GM12878 (cell line): ENCODE measurements at regions not wholly inside any gene's neighbourhood (a gene's known extent, or its start where the extent isn't known, plus 50 kb on each side); places are given as distances from the start of the nearest gene placed in this dataset.

Source experiments
- ATAC-seq: fragments of 200-7000 bp; cut with Tn5 transposase; 3 replicates; pipeline ENCODE4 v1.9.1; 2020; ENCODE audit warnings: mild to moderate bottlenecking, moderate library complexity
- BruUV-seq: library from RNA; stranded (reverse); fragments of 400-500 nt; replicated peaks from 2 replicates; lab custom pipeline; 2021; lab: Mats Ljungman, UMichigan
- CTCF ChIA-PET: fragments of 300-600 bp; sonication (Branson Sonifier 250); formaldehyde crosslinking; extraction: SDS; loops from one replicate; lab custom pipeline; 2021; ENCODE audit warnings: inconsistent platforms; lab: Yijun Ruan, JAX
- POLR2A ChIA-PET: fragments of 350-600 bp; formaldehyde crosslinking; extraction: SDS; loops from one replicate; lab custom pipeline; 2021; ENCODE audit warnings: inconsistent platforms; lab: Charles Lee
- RAD21 ChIA-PET: fragments of 300-600 bp; sonication (Branson Sonifier 250); formaldehyde crosslinking; loops from one replicate; lab custom pipeline; 2023; ENCODE audit warnings: antibody characterized with exemption; ENCODE audit not compliant: unreplicated experiment; lab: Charles Lee
- SMC1A ChIA-PET: fragments of 300-600 bp; sonication (Branson Sonifier 250); formaldehyde crosslinking; loops from one replicate; lab custom pipeline; 2023; ENCODE audit not compliant: unreplicated experiment, uncharacterized antibody; lab: Charles Lee
- DNase-seq: peaks from one replicate; pipeline ENCODE4 v3.0.0-alpha.2; 2011; ENCODE audit warnings: low read depth, low spot score
- FAIRE-seq: peaks from 3 replicates; lab custom pipeline; 2011; peaks lifted over from hg19 to GRCh38; lab: Jason Lieb, UNC
- H2AFZ ChIP-seq: 2 replicates; pipeline ENCODE4 v1.6.0; 2011; ENCODE audit warnings: low read depth, low read length, control low read depth; ENCODE audit not compliant: control insufficient read depth
- H3K27ac ChIP-seq: 2 replicates; pipeline ENCODE4 v1.5.1; 2011; ENCODE audit warnings: control low read depth; ENCODE audit not compliant: control insufficient read depth, insufficient read depth
- H3K27me3 ChIP-seq, 2 experiments: replicated peaks in 1 of 2; 2 replicates each; pipeline versions ENCODE4 v1.6.0 to v1.6.1; 2011; ENCODE audit warnings: low read length in 1 of 2; ENCODE audit not compliant: control insufficient read depth in 2 of 2, insufficient read depth in 2 of 2
- H3K36me3 ChIP-seq, 2 experiments: 2 replicates each; pipeline ENCODE4 v1.5.1; 2011; ENCODE audit warnings: low read length in 1 of 2; ENCODE audit not compliant: control insufficient read depth in 2 of 2, insufficient read depth in 2 of 2
- H3K4me1 ChIP-seq: 2 replicates; pipeline ENCODE4 v1.6.1; 2011; ENCODE audit warnings: mild to moderate bottlenecking, low read length, moderate library complexity, mixed read lengths; ENCODE audit not compliant: control insufficient read depth, insufficient read depth
- H3K4me2 ChIP-seq: 2 replicates; pipeline ENCODE4 v1.6.0; 2011; ENCODE audit warnings: control low read depth; ENCODE audit not compliant: control insufficient read depth, insufficient read depth
- H3K4me3 ChIP-seq: fragments of 200-600 bp; sonication (generic); 2 replicates; pipeline ENCODE4 v1.5.1; 2016
- H3K79me2 ChIP-seq: 2 replicates; pipeline ENCODE4 v1.6.0; 2011; ENCODE audit warnings: low read length; ENCODE audit not compliant: control insufficient read depth, insufficient read depth
- H3K9ac ChIP-seq: 2 replicates; pipeline ENCODE4 v1.8.0; 2011; ENCODE audit warnings: low read length, control low read depth, mixed read lengths; ENCODE audit not compliant: control insufficient read depth, insufficient read depth
- H3K9me3 ChIP-seq: replicated peaks from 3 replicates; pipeline ENCODE4 v1.5.1; 2011; ENCODE audit warnings: mild to moderate bottlenecking, low read length; ENCODE audit not compliant: control insufficient read depth, insufficient read depth
- H4K20me1 ChIP-seq: 2 replicates; pipeline ENCODE4 v1.6.0; 2011; ENCODE audit not compliant: control insufficient read depth, insufficient read depth
- CEBPB ChIP-seq, 2 experiments: fragments of 150-350 bp in 1 of 2; IDR thresholded peaks; 2 replicates each; pipeline ENCODE4 v1.6.1; 2012 to 2014; ENCODE audit warnings: low read depth in 2 of 2, low read length in 2 of 2, borderline replicate concordance in 1 of 2, inconsistent platforms in 1 of 2
- EGR1 ChIP-seq, 2 experiments: IDR thresholded peaks; 1 replicate in 1 of 2; 2 replicates in 1 of 2; pipeline ENCODE4 v1.6.1; 2011 to 2012; ENCODE audit warnings: low read depth in 2 of 2, low read length in 2 of 2, borderline replicate concordance in 1 of 2, mild to moderate bottlenecking in 1 of 2, moderate library complexity in 1 of 2
- HDGF ChIP-seq: fragments of 450-650 bp; IDR thresholded peaks from 2 replicates; pipeline ENCODE4 v1.6.1; 2016; ENCODE audit warnings: antibody characterized with exemption
- MEF2B ChIP-seq: fragments of 450-650 bp; IDR thresholded peaks from 2 replicates; pipeline ENCODE4 v1.6.1; 2018; ENCODE audit warnings: mild to moderate bottlenecking, moderate library complexity; ENCODE audit not compliant: partially characterized antibody, poor library complexity, severe bottlenecking
- MTA2 ChIP-seq: fragments of 450-650 bp; IDR thresholded peaks from 2 replicates; pipeline ENCODE4 v1.6.1; 2016; ENCODE audit warnings: low read depth, mild to moderate bottlenecking, moderate library complexity
- NFYA ChIP-seq: IDR thresholded peaks from 2 replicates; pipeline ENCODE4 v1.6.1; 2011; ENCODE audit warnings: low read depth, mild to moderate bottlenecking, low read length, improper control_type of control experiment, borderline replicate concordance
- NR2C1 ChIP-seq: fragments of 450-650 bp; IDR thresholded peaks from 2 replicates; pipeline ENCODE4 v1.6.1; 2017; ENCODE audit warnings: antibody characterized with exemption, mild to moderate bottlenecking, moderate library complexity
- SMAD5 ChIP-seq: IDR thresholded peaks from 2 replicates; pipeline ENCODE4 v1.6.1; 2016; ENCODE audit warnings: antibody characterized with exemption, low read depth
- SMC3 ChIP-seq: IDR thresholded peaks from 2 replicates; pipeline ENCODE4 v1.6.1; 2011; ENCODE audit warnings: low read length, improper control_type of control experiment, borderline replicate concordance
- STAT1 ChIP-seq: fragments of 450-650 bp; conservative IDR thresholded peaks from 2 replicates; pipeline ENCODE4 v1.6.1; 2014; ENCODE audit warnings: antibody characterized with exemption, mild to moderate bottlenecking
- SUZ12 ChIP-seq: fragments of 200-600 bp; sonication (generic); IDR thresholded peaks from one replicate; pipeline ENCODE4 v1.6.1; 2018; ENCODE audit warnings: antibody characterized with exemption, mild to moderate bottlenecking; ENCODE audit not compliant: unreplicated experiment
- TCF12 ChIP-seq: IDR thresholded peaks from 2 replicates; pipeline ENCODE4 v1.6.1; 2011; ENCODE audit warnings: low read depth, mild to moderate bottlenecking, low read length
- WRNIP1 ChIP-seq: IDR thresholded peaks from 2 replicates; pipeline ENCODE4 v1.6.1; 2011; ENCODE audit warnings: low read depth, low read length, improper control_type of control experiment, borderline replicate concordance
- ZBED1 ChIP-seq: IDR thresholded peaks from 2 replicates; pipeline ENCODE4 v1.6.1; 2016; ENCODE audit warnings: borderline replicate concordance
- ZNF384 ChIP-seq: IDR thresholded peaks from 2 replicates; pipeline ENCODE4 v1.6.1; 2012; ENCODE audit warnings: low read depth, mild to moderate bottlenecking, low read length, improper control_type of control experiment, borderline replicate concordance
- WGBS: methylation state at CpG from one replicate; pipeline ENCODE4 v1.1.6; 2016; ENCODE audit warnings: low lambda C conversion rate; ENCODE audit not compliant: insufficient replicate concordance, insufficient coverage; ENCODE audit errors: missing lambda C conversion rate; 5-methylcytosine and 5-hydroxymethylcytosine counted together
- in situ Hi-C: fragments of 300-500 bp; cut with MboI; formaldehyde crosslinking; loops from 9 replicates; pipeline ENCODE4 v1.14.3; 2018; ENCODE audit warnings: mixed read lengths
- intact Hi-C: fragments of 100-400 bp; cut with micrococcal nuclease; formaldehyde crosslinking; loops from one replicate; pipeline ENCODE4 v1.14.2; 2022; ENCODE audit not compliant: unreplicated experiment
- TF ChIP-seq, protein P1 (sequence below): fragments of 450-650 bp; IDR thresholded peaks from 2 replicates; pipeline ENCODE4 v1.6.1; 2014; ENCODE audit warnings: mild to moderate bottlenecking
- TF ChIP-seq, protein P2 (sequence below): IDR thresholded peaks from 2 replicates; pipeline ENCODE4 v1.6.1; 2012; ENCODE audit warnings: mild to moderate bottlenecking, low read depth, low read length
- TF ChIP-seq, protein P3 (sequence below): fragments of 450-650 bp; IDR thresholded peaks from 2 replicates; pipeline ENCODE4 v1.6.1; 2017; ENCODE audit warnings: borderline replicate concordance

DNA sequence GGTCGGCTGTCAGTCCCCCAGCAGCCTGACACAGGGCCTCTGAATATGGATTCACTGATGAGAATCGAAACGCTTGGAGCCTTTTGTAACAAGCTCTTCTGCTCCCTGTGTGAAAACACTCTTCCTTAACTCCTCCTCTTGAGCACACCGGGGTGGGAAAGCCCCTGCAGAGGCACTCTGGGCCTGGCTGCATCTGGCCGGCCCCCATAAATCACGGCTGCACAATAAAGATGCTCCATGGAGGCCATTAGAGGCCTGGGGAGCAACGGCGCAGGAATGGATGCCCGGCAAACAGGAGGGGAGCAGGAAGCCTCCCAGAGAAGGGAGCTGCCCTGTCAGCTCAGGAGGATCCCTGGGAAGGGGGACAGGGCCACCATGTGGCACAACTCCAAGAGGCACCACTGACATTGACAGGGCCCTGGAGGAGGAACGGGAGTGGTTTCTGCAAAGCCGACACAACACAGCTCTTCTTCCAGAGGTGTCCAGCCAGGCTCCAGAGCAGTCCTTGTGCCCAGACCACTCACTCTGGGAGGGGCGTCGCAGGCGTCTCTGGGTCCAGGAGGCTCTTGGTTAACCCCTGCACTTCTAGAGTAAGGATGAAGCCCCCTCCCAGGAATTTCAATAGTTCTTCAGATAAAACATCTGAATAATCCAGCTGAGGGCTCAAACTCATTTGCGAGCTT lies 509.3 kb upstream of the PPP2R3A start:
- in situ Hi-C loops = no loop called here
- BruUV-seq = no TSS peak

More for the DNA sequence above, 509.3 kb upstream of the PPP2R3A start:
- intact Hi-C loops = no loop called here
- SMC1A ChIA-PET = no interaction called here
- no peaks in the 10 kb centered on the region for H3K27me3 ChIP-seq
- H3K9ac ChIP-seq = no peak overlapping the region
- WGBS = 15% methylated on average over 15 of the region's 15 CpGs
- DNase-seq = no peak
- TF ChIP-seq TCF12 = no peak
- no peak for TF ChIP-seq SMC3
- TF ChIP-seq CEBPB (IDR thresholded peaks at IDR 0.05; ENCODE audit: borderline replicate concordance in 1 of 2, low read depth in 2 of 2, low read length in 2 of 2) = no peak
- no peak for TF ChIP-seq MTA2
- no peak for TF ChIP-seq STAT1
- TF ChIP-seq WRNIP1 = no peak
- TF ChIP-seq, protein P1, sequence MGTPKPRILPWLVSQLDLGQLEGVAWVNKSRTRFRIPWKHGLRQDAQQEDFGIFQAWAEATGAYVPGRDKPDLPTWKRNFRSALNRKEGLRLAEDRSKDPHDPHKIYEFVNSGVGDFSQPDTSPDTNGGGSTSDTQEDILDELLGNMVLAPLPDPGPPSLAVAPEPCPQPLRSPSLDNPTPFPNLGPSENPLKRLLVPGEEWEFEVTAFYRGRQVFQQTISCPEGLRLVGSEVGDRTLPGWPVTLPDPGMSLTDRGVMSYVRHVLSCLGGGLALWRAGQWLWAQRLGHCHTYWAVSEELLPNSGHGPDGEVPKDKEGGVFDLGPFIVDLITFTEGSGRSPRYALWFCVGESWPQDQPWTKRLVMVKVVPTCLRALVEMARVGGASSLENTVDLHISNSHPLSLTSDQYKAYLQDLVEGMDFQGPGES = no peak
- TF ChIP-seq HDGF = no peak
- TF ChIP-seq NFYA = no peak
- no peak for TF ChIP-seq SMAD5
- no peak for TF ChIP-seq MEF2B
- no peak for TF ChIP-seq NR2C1
- TF ChIP-seq ZBED1 = no peak
- TF ChIP-seq, protein P2, sequence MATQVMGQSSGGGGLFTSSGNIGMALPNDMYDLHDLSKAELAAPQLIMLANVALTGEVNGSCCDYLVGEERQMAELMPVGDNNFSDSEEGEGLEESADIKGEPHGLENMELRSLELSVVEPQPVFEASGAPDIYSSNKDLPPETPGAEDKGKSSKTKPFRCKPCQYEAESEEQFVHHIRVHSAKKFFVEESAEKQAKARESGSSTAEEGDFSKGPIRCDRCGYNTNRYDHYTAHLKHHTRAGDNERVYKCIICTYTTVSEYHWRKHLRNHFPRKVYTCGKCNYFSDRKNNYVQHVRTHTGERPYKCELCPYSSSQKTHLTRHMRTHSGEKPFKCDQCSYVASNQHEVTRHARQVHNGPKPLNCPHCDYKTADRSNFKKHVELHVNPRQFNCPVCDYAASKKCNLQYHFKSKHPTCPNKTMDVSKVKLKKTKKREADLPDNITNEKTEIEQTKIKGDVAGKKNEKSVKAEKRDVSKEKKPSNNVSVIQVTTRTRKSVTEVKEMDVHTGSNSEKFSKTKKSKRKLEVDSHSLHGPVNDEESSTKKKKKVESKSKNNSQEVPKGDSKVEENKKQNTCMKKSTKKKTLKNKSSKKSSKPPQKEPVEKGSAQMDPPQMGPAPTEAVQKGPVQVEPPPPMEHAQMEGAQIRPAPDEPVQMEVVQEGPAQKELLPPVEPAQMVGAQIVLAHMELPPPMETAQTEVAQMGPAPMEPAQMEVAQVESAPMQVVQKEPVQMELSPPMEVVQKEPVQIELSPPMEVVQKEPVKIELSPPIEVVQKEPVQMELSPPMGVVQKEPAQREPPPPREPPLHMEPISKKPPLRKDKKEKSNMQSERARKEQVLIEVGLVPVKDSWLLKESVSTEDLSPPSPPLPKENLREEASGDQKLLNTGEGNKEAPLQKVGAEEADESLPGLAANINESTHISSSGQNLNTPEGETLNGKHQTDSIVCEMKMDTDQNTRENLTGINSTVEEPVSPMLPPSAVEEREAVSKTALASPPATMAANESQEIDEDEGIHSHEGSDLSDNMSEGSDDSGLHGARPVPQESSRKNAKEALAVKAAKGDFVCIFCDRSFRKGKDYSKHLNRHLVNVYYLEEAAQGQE = no peak
- no peak for TF ChIP-seq EGR1 (IDR thresholded peaks at IDR 0.05; ENCODE audit: borderline replicate concordance in 1 of 2, low read depth in 2 of 2, low read length in 2 of 2)
- TF ChIP-seq, protein P3, sequence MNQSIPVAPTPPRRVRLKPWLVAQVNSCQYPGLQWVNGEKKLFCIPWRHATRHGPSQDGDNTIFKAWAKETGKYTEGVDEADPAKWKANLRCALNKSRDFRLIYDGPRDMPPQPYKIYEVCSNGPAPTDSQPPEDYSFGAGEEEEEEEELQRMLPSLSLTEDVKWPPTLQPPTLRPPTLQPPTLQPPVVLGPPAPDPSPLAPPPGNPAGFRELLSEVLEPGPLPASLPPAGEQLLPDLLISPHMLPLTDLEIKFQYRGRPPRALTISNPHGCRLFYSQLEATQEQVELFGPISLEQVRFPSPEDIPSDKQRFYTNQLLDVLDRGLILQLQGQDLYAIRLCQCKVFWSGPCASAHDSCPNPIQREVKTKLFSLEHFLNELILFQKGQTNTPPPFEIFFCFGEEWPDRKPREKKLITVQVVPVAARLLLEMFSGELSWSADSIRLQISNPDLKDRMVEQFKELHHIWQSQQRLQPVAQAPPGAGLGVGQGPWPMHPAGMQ = no peak
- TF ChIP-seq SUZ12 = no peak
- TF ChIP-seq ZNF384 = no peak
- POLR2A ChIA-PET = no interaction called here
- RAD21 ChIA-PET = no interaction called here
- H3K4me1 ChIP-seq = no peaks in the 10 kb centered on the region
- no peaks in the 10 kb centered on the region for H3K79me2 ChIP-seq
- no peaks in the 10 kb centered on the region for H4K20me1 ChIP-seq
- CTCF ChIA-PET = no interaction called here
- no peaks in the 10 kb centered on the region for H3K9me3 ChIP-seq
- H2AFZ ChIP-seq = no peak overlapping the region
- H3K36me3 ChIP-seq = no peaks in the 10 kb centered on the region
- no peak for ATAC-seq
- H3K27ac ChIP-seq = no peak overlapping the region
- FAIRE-seq = no peak
- H3K4me3 ChIP-seq = no peak overlapping the region
- no peak overlapping the region for H3K4me2 ChIP-seq
